ENCODE measurements at regions not wholly inside any gene's neighbourhood (a gene's known extent, or its start where the extent isn't known, plus 50 kb on each side); places are given as distances from the start of the nearest gene placed in this dataset.

DNA sequence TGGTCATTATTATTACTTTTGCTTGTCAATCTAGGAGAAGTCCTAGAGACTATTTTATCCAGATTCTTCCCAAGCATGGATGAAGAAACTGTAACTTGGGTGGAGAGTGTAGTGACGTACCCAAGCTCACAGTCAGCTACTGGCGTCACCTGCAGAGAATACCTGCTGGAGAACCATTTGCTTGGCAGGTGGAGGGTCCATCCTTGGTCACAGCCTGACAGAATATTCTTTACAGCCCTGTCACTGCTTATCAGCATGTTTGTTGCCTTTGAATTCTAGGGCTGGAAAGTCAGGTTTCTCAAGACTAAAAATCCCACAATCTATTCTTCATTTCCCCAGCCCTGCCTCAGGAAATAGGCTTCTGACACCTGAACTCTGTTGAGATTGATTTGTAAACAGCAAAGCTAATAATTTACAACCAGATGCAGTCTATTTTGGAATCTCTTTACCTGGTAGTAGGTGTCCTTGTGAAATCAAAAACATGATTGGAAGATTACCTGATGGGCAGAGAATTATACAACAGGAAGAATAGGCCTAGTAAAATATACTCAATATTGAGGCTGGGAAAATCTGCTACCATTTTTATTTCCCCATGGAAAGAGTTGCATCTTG, 100.4 kb upstream of the ZNF644 start:
- POLR2A ChIA-PET, result no interaction called here
- in situ Hi-C loops (cut with MboI), result no loop called here

More for the DNA sequence above, 100.4 kb upstream of the ZNF644 start:
- CTCF ChIA-PET, result interaction anchor here (5.3 kb wide), 1 partner anchor 43 kb away, joined by 24 read pairs; no protein-coding TSS in a partner anchor
- TF ChIP-seq ESRRA (IDR thresholded peaks at IDR 0.05; ENCODE audit: low read length) (no peak), CBFB (IDR thresholded peaks at IDR 0.05; ENCODE audit: low read depth) (no peak), KDM1A (IDR thresholded peaks at IDR 0.05; ENCODE audit: borderline replicate concordance) (no peak), HCFC1 (IDR thresholded peaks at IDR 0.05; ENCODE audit: low read length) (no peak), IKZF2 (IDR thresholded peaks at IDR 0.05) (no peak), TARDBP (IDR thresholded peaks at IDR 0.05; ENCODE audit: borderline replicate concordance) (no peak), NR2F1 (conservative IDR thresholded peaks at IDR 0.05) (no peak), PRDM15 (CRISPR knock-in tag; IDR thresholded peaks at IDR 0.05) (no peak), LARP7 (IDR thresholded peaks at IDR 0.05) (no peak), RAD21 (IDR thresholded peaks at IDR 0.05; ENCODE audit: insufficient read depth, low read depth, low read length) (no peak)
- TF ChIP-seq, protein P1, sequence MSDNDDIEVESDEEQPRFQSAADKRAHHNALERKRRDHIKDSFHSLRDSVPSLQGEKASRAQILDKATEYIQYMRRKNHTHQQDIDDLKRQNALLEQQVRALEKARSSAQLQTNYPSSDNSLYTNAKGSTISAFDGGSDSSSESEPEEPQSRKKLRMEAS (IDR thresholded peaks at IDR 0.05; ENCODE audit: low read depth, low read length), result no peak
- Histone ChIP-seq H2AFZ (ENCODE audit: control insufficient read depth, low read depth, low read length) (no peak overlapping the region), H4K20me1 (ENCODE audit: control insufficient read depth, insufficient read depth) (no peaks in the 10 kb centered on the region), H3K79me2 (ENCODE audit: control insufficient read depth, insufficient read depth, low read length) (no peaks in the 10 kb centered on the region), H3K9ac (ENCODE audit: control insufficient read depth, insufficient read depth, low read length) (no peak overlapping the region), H3K9me3 (replicated peaks; ENCODE audit: control insufficient read depth, insufficient read depth, low read length) (no peaks in the 10 kb centered on the region), H3K27me3 (replicated peaks in 1 of 2; ENCODE audit: control insufficient read depth in 2 of 2, insufficient read depth in 2 of 2, low read length in 1 of 2) (no peaks in the 10 kb centered on the region), H3K36me3 (ENCODE audit: control insufficient read depth in 2 of 2, insufficient read depth in 2 of 2, low read length in 1 of 2) (no peaks in the 10 kb centered on the region), H3K27ac (ENCODE audit: control insufficient read depth, insufficient read depth) (no peak overlapping the region), H3K4me1 (ENCODE audit: control insufficient read depth, insufficient read depth, low read length) (no peaks in the 10 kb centered on the region), H3K4me2 (ENCODE audit: control insufficient read depth, insufficient read depth) (no peak overlapping the region), H3K4me3 (no peak overlapping the region)
- RAD21 ChIA-PET (ENCODE audit: unreplicated experiment), result no interaction called here
- WGBS (ENCODE audit: insufficient coverage, insufficient replicate concordance, low lambda C conversion rate, missing lambda C conversion rate), result 63% methylated on average over 2 of the region's 2 CpGs
- no peak for DNase-seq (ENCODE audit: low read depth, low spot score)
- SMC1A ChIA-PET (ENCODE audit: uncharacterized antibody, unreplicated experiment), result interaction anchor here (1.1 kb wide), 1 partner anchor 401 kb away, joined by 3 read pairs; no protein-coding TSS in a partner anchor
- no TSS peak for BruUV-seq (replicated peaks)
- no peak for ATAC-seq
- FAIRE-seq, result no peak
- intact Hi-C loops (cut with micrococcal nuclease; ENCODE audit: unreplicated experiment), result no loop called here
